Neural progenitor cell (in vitro differentiated cells): ENCODE measurements at regions not wholly inside any gene's neighbourhood (a gene's known extent, or its start where the extent isn't known, plus 50 kb on each side); places are given as distances from the start of the nearest gene placed in this dataset.

Source experiments
- DNase-seq: peaks from one replicate; pipeline ENCODE4 v3.0.0-alpha.2; 2016; ENCODE audit warnings: low spot score
- H2AFZ ChIP-seq: fragments of 200-600 bp; sonication (generic); replicated peaks from 2 replicates; pipeline ENCODE4 v1.6.1; 2016; ENCODE audit warnings: antibody characterized with exemption
- H3F3A ChIP-seq: fragments of 200-600 bp; sonication (generic); 2 replicates; pipeline ENCODE4 v1.6.1; 2016; ENCODE audit warnings: antibody characterized with exemption, low read depth
- H3K27ac ChIP-seq: fragments of 200-600 bp; sonication (generic); 2 replicates; pipeline ENCODE4 v1.5.1; 2016; ENCODE audit warnings: mild to moderate bottlenecking
- H3K27me3 ChIP-seq: fragments of 200-600 bp; sonication (generic); 2 replicates; pipeline ENCODE4 v1.6.1; 2016; ENCODE audit warnings: mild to moderate bottlenecking, moderate library complexity
- H3K36me3 ChIP-seq: fragments of 200-600 bp; sonication (generic); 2 replicates; pipeline ENCODE4 v1.5.1; 2016
- H3K4me1 ChIP-seq: fragments of 200-600 bp; sonication (generic); 2 replicates; pipeline ENCODE4 v1.6.1; 2016; ENCODE audit warnings: mixed run types
- H3K4me2 ChIP-seq: fragments of 200-600 bp; sonication (generic); 2 replicates; pipeline ENCODE4 v1.6.1; 2016
- H3K4me3 ChIP-seq: fragments of 200-600 bp; sonication (generic); 2 replicates; pipeline ENCODE4 v1.5.1; 2016
- H3K79me2 ChIP-seq: fragments of 200-600 bp; sonication (generic); 2 replicates; pipeline ENCODE4 v1.6.1; 2016; ENCODE audit warnings: low read depth
- H3K9ac ChIP-seq: fragments of 200-600 bp; sonication (generic); 2 replicates; pipeline ENCODE4 v1.6.1; 2016
- H3K9me3 ChIP-seq: fragments of 200-600 bp; sonication (generic); 2 replicates; pipeline ENCODE4 v1.5.1; 2016; ENCODE audit warnings: low read depth
- H4K20me1 ChIP-seq: fragments of 200-600 bp; sonication (generic); 2 replicates; pipeline ENCODE4 v1.6.1; 2016; ENCODE audit warnings: low read depth
- H3K27ac Mint-ChIP-seq: 3 replicates; pipeline ENCODE4 v1.8.0; 2021; ENCODE audit warnings: mixed read lengths
- H3K27me3 Mint-ChIP-seq: 2 replicates; pipeline ENCODE4 v1.8.0; 2022; ENCODE audit warnings: low read depth, mild to moderate bottlenecking, inconsistent platforms, moderate library complexity, mixed read lengths; ENCODE audit not compliant: insufficient read depth
- H3K36me3 Mint-ChIP-seq: 3 replicates; pipeline ENCODE4 v1.8.0; 2021; ENCODE audit warnings: mixed read lengths
- H3K4me1 Mint-ChIP-seq: 3 replicates; pipeline ENCODE4 v1.8.0; 2021; ENCODE audit warnings: mixed read lengths
- H3K4me3 Mint-ChIP-seq: 3 replicates; pipeline ENCODE4 v1.8.0; 2021; ENCODE audit warnings: mild to moderate bottlenecking, moderate library complexity, mixed read lengths
- H3K9me3 Mint-ChIP-seq: 3 replicates; pipeline ENCODE4 v1.8.0; 2020; ENCODE audit warnings: mixed read lengths
- EZH2 ChIP-seq: fragments of 200-600 bp; sonication (generic); IDR thresholded peaks from 2 replicates; pipeline ENCODE4 v1.6.1; 2017; ENCODE audit warnings: antibody characterized with exemption, mild to moderate bottlenecking, moderate library complexity
- EZH2phosphoT487 ChIP-seq: fragments of 200-600 bp; sonication (generic); IDR thresholded peaks from 2 replicates; pipeline ENCODE4 v1.6.1; 2017; ENCODE audit warnings: antibody characterized with exemption
- TF ChIP-seq, protein P1 (sequence below): fragments of 200-600 bp; sonication (generic); IDR thresholded peaks from 2 replicates; pipeline ENCODE4 v1.5.1; 2017; ENCODE audit warnings: antibody characterized with exemption, mild to moderate bottlenecking

DNA sequence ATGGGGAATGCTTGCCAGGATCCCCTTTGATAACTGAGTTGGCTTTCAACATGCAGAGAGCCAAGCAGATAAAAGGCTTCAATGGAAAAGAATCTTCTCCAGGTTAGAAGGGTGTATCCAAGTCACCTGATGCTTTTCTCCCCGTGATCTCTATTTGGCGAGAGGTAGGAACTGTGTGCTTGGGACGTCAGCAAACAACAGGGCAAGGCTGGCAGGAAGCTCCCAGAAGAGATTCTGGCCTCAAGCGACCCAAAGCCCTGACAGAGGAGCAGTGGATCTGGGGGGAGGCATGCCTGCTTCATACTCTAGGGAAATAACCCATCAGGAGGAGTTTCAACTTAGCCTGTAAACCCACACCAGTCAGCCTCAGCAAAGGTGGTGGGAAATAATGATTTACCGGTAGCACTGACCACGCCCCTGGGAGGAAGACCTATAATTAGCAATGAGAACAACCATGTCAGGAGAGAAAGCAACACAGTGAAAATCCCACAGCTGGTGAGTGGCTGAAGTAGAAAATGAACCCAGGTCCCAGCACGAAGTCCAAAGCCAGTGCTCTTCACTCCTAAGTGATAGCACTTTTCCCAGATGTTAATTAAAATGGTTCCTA lies 76.3 kb upstream of the SEC11C start:
- Mint-ChIP-seq H3K4me3 (no peak overlapping the region), H3K27ac (no peak overlapping the region), H3K9me3 (no peaks in the 10 kb centered on the region), H3K36me3 (no peaks in the 10 kb centered on the region), H3K27me3 (peaks cover 6% of the 10 kb centered on the region), H3K4me1 (no peaks in the 10 kb centered on the region)
- DNase-seq, result no peak
- H3K4me1 ChIP-seq, result no peaks in the 10 kb centered on the region
- H3K27ac ChIP-seq, result no peak overlapping the region
- H3K36me3 ChIP-seq, result no peaks in the 10 kb centered on the region
- TF ChIP-seq EZH2phosphoT487 (no peak), EZH2 (no peak)
- TF ChIP-seq, protein P1, sequence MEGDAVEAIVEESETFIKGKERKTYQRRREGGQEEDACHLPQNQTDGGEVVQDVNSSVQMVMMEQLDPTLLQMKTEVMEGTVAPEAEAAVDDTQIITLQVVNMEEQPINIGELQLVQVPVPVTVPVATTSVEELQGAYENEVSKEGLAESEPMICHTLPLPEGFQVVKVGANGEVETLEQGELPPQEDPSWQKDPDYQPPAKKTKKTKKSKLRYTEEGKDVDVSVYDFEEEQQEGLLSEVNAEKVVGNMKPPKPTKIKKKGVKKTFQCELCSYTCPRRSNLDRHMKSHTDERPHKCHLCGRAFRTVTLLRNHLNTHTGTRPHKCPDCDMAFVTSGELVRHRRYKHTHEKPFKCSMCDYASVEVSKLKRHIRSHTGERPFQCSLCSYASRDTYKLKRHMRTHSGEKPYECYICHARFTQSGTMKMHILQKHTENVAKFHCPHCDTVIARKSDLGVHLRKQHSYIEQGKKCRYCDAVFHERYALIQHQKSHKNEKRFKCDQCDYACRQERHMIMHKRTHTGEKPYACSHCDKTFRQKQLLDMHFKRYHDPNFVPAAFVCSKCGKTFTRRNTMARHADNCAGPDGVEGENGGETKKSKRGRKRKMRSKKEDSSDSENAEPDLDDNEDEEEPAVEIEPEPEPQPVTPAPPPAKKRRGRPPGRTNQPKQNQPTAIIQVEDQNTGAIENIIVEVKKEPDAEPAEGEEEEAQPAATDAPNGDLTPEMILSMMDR, result no peak
- H4K20me1 ChIP-seq, result no peaks in the 10 kb centered on the region
- H3K4me2 ChIP-seq, result no peak overlapping the region
- H3K9me3 ChIP-seq, result no peaks in the 10 kb centered on the region
- no peak overlapping the region for H3K4me3 ChIP-seq
- no peak overlapping the region for H3K9ac ChIP-seq
- no peaks in the 10 kb centered on the region for H3K27me3 ChIP-seq
- no peaks in the 10 kb centered on the region for H3F3A ChIP-seq
- H3K79me2 ChIP-seq, result no peaks in the 10 kb centered on the region
- H2AFZ ChIP-seq, result no peak overlapping the region

- Histone ChIP-seq H3F3A (no peaks in the 10 kb centered on the region), H3K9me3 (no peaks in the 10 kb centered on the region), H3K27me3 (no peaks in the 10 kb centered on the region), H3K4me1 (no peaks in the 10 kb centered on the region), H3K27ac (no peak overlapping the region), H3K4me2 (no peak overlapping the region), H3K4me3 (no peak overlapping the region), H3K36me3 (no peaks in the 10 kb centered on the region), H3K79me2 (no peaks in the 10 kb centered on the region), H2AFZ (no peak overlapping the region), H4K20me1 (no peaks in the 10 kb centered on the region), H3K9ac (no peak overlapping the region)
- Mint-ChIP-seq H3K4me3 (no peak overlapping the region), H3K4me1 (no peaks in the 10 kb centered on the region), H3K9me3 (no peaks in the 10 kb centered on the region), H3K27me3 (peaks cover 6% of the 10 kb centered on the region), H3K36me3 (no peaks in the 10 kb centered on the region), H3K27ac (no peak overlapping the region)
- no peak for DNase-seq
- TF ChIP-seq, protein P1, result no peak
- TF ChIP-seq EZH2, result no peak
- TF ChIP-seq EZH2phosphoT487, result no peak
These were observed 75.8 kb upstream of the SEC11C start for GRCh38 chr18:59063912-59064311.

- DNase-seq, result no peak
- Histone ChIP-seq H3F3A (no peaks in the 10 kb centered on the region), H3K27ac (no peak overlapping the region), H3K4me2 (no peak overlapping the region), H3K4me3 (no peak overlapping the region), H3K9me3 (no peaks in the 10 kb centered on the region), H3K27me3 (no peaks in the 10 kb centered on the region), H3K36me3 (no peaks in the 10 kb centered on the region), H3K79me2 (no peaks in the 10 kb centered on the region), H4K20me1 (no peaks in the 10 kb centered on the region), H2AFZ (no peak overlapping the region), H3K9ac (no peak overlapping the region), H3K4me1 (no peaks in the 10 kb centered on the region)
- Mint-ChIP-seq H3K4me3 (no peak overlapping the region), H3K9me3 (no peaks in the 10 kb centered on the region), H3K27me3 (peaks cover 6% of the 10 kb centered on the region), H3K27ac (no peak overlapping the region), H3K36me3 (no peaks in the 10 kb centered on the region), H3K4me1 (no peaks in the 10 kb centered on the region)
- TF ChIP-seq EZH2, result no peak
- TF ChIP-seq EZH2phosphoT487, result no peak
- TF ChIP-seq, protein P1, result no peak
These were observed 74.0 kb upstream of the SEC11C start for GRCh38 chr18:59065684-59066083.
